CD4-positive, alpha-beta T cell treated with Interleukin-15 for 1 hour (primary cell): ENCODE measurements at regions not wholly inside any gene's neighbourhood (a gene's known extent, or its start where the extent isn't known, plus 50 kb on each side); places are given as distances from the start of the nearest gene placed in this dataset.
"Not testable (repeated sequence)": the region's sequence is repeated elsewhere in the genome, so short reads cannot be mapped to it uniquely, and the experiment has no call there.

ENCODE experiments used
- DNase-seq: peaks from one replicate; pipeline ENCODE4 v3.0.0-alpha.2; 2020

DNA sequence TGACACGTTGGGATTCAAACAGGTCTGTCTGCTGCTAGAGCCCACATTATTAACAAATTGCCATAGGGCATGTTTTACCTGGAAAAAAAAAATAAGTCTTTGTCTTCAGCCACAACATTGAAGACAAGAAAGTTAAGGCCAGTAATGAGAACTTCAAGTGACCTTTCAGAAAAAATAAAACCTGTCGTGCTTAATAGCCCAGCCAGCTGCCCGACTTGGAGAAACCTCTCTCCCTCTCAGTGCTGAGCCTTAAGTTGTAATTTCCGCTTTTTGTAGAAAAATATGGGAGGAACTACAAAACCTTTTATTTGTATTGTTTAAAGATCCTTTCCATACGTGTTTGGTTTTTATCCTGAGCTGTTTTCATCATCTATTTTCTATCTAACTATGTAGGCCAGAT, 454.3 kb upstream of the SLITRK6 start:
- not testable (repeated sequence) for DNase-seq

DNA sequence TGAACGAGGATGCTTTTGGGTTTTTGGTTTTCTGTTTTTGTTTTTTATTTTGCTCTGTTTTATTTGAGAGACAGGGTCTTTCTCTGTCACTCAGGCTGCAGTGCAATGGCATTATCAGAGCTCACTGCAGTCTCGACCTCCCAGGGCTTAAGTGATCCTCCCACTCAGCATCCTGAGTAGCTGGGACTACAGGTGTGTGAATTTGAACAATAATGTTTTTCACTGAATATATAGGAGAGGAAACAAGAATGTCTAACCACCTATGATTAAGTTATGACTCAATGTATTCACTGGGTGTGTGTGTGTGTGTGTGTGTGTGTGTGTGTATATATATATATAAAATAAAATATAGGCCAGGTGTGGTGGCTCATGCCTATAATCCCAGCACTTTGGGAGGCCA, 456.6 kb upstream of the SLITRK6 start:
- not testable (repeated sequence) for DNase-seq

DNA sequence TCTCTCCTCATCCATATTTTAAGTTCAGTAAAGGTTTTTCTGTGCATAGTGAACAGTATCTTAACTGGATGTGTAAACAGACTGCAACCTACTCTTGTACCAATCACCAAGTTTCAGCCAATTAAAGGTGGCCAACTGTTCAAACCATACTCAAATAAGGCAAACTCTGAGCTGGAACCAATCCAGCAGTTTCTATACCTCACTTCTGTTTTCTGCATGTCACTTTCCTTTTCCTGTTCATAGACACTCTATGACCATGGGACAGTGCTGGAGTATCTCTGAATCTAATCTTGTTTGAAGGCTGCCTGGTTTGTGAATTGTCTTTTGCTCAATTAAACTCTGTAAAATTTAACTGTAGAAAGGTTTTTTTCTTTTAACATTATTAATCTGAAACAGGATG, 470.3 kb upstream of the SLITRK6 start:
- no peak for DNase-seq

DNA sequence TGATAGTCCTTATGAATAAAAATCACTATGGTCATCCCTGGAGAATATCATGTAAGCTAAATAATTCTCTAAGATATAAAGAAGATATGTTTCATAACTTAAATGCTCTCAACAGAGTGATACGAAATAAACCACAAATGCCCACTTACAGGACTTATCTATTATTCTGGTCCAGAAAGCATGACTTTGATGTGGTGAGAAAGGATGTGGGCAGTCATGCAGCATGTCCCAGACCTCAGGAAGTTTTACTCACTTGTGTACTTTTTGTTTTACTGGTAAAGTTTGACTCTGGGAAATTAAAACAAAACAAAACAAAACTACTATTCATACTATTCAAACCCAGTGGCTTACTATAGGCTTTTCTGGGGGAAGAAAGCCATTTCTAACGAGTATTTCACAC, 483.2 kb upstream of the SLITRK6 start:
- DNase-seq, result no peak

DNA sequence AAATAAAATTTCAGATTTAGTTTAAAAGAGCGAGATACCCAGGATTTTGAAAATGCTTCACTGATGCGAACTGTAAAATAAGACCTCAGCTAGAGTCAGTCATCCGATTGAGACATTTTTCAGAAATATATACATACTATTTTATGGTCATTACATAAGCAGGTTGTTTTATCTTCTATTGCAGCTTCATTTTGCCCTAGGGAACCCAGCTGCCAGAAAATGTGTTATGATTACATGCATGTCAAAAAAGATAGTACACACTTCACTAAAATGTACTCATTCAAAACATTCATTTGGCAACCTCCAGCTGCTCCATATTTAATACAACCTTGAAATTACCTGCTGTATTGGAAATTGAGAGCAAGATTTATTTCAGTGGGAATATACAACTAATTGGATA, 483.8 kb upstream of the SLITRK6 start:
- no peak for DNase-seq

DNA sequence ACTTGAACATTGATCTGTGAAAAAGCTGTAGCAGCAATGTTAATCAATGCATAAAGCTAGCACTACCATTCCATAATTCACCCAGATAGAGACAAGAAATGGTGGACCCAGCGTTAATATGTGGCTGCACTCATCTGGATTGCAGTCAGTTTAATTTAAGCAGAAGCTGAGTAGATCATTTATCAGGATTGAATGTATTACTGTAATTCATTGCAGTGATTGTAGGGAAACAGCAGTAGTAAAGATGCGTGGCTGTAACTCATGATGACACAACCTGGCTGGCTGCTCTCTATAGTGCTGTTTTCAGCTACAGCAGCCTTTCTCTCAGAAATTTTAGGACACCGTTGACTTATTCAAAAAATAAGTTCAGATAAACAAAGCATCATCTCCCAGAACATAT, 499.5 kb upstream of the SLITRK6 start:
- no peak for DNase-seq

DNA sequence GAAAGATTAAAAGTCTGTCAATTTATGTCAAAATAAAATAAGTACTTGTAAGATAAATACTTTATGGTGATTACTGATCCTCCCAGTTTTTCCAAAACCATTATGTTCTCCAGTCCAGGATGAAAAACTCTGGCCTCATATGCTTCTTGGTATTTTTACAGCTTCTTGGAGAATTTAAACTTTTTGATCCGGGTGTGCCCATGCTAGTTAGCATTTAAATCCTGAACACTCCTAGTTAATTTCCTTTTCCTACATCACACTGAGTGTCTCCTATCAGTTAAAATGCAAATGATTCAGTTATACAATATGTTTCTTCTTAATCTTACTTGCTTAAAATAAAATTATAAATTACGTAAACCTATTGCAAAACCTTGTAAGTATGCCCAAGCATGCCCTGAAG, 499.9 kb upstream of the SLITRK6 start:
- no peak for DNase-seq

DNA sequence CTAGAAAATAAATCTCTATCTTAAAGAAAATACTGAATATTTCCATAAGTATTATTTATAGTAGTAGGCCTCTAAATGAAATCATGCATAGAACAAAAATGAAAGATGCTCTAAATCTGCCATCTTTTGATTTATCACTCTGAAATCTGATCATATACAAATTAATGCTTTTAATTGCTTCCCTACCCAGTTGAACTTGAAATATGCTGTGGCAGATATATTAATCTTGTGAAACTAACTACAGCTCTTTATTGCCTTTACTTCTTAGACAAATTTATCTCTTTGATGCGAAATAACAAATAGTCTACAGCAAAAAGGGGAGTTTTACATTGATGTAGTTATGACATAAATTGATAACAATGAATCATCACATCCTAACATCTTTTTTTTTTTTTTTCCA, 510.7 kb upstream of the SLITRK6 start:
- DNase-seq, result no peak

DNA sequence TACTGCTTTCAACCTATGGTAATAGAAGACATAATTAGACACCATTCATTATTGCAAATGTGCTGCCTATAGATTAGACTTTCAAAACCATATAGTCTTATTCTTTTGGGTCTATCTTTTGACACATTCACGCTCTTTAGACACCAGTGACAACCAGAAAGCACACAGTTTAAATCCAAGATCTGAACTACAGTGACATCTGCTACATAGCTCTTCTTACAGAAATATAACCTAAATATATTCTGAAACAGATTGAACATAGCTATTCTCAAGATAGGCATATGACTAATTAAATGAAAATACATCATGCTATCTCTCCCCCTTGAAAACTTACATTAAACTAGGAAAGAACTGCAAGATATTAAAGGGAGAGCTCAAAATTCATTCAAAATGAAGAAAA, 514.2 kb upstream of the SLITRK6 start:
- no peak for DNase-seq

DNA sequence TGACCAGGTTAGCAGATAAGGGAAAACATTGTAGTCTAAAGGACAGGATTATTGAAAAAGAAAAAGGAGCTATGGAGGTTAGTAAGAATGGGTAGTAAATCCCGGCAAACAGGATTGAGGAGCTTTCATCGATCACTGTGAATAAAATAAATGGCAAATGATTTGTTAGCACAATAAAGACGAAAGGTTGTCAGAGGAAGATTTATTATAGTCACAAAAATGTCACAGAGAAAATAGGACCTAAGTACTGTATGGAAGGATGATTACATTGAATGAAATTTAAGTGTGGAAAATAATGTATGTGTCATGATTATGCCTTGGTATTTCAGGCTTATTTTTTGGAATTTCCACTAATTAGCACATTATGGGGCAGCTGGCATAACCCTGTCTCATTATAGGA, 519.2 kb upstream of the SLITRK6 start:
- no peak for DNase-seq

DNA sequence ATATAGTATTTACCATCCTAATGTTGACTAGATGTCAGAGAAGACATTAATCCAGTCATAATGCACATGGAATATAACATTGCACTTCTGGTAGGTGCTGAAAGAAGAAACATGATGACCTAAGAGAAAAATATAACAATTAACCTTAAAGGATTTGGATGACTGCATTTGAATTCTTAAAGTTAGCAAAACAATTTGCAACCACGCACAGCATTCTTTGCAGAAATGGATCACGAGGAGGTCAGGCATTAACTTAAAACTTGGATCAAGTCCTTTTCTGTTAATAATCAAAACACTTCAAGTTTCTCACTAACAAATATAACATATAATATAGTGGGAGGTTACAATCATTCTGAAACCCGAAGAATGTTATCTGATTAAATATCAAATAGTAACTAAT, 525.0 kb upstream of the SLITRK6 start:
- no peak for DNase-seq

DNA sequence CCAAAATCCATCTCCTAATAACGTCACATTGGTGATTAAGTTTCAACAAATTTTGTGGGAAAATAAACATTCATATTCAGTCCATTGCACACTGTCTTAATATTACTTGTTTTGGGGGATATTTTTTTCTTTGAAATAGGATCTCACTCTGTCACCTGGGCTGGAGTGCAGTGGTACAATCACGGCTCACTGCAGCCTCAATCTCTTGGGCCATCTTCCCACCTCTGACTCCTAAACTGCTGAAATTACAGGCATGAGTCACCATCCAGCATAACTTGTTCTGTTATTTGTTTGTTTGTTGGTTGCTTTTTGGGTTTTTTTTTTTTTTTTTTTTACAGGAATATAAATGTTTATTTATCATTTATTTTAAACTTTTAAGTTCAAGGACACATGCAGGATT, 556.1 kb upstream of the SLITRK6 start:
- DNase-seq, result no peak

DNA sequence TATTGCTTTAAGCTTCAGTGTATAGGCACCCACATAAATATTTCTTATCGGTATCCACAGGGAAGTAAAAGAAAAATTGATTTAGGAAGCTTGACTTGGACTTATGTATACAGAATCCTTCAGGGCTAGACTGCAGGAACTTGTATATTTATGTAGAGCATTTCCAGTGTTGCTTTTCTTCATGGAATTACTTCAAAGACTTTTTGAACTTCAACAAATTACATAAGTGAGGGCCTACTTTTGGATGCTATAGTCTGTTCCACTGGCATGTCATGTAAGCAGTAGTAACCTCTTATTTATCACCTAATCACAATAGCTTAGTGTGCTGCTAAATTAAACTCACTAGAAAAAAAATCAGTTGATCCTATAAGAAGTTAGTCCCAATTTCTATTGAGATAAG, 557.9 kb upstream of the SLITRK6 start:
- no peak for DNase-seq

DNA sequence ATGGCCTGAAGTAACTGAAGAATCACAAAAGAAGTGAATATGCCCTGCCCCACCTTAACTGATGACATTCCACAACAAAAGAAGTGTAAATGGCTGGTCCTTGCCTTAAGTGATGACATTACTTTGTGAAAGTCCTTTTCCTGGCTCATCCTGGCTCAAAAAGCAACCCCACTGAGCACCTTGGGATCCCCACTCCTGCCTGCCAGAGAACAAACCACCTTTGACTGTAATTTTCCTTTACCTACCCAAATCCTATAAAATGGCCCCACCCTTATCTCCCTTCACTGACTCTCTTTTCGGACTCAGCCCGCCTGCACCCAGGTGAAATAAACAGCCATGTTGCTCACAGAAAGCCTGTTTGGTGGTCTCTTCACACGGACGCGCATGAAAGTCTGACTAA, 564.5 kb upstream of the SLITRK6 start:
- DNase-seq, result not testable (repeated sequence)

DNA sequence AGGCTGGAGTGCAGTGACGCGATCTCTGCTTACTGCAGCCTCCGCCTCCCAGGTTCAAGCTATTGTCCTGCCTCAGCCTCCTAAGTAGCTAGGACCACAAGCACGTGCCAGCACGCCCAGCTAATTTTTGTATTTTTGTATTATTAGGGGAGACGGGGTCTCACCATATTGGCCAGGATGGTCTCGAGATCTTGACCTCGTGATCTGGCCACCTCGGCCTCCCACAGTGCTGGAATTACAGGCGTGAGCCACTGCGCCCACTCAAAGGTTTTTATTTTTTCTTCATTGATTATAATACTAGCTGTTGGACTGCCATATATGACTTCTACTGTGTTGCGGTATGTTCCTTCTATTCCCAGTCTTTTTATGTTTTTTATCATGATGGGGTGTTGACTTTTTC, 569.7 kb upstream of the SLITRK6 start:
- DNase-seq, result no peak

DNA sequence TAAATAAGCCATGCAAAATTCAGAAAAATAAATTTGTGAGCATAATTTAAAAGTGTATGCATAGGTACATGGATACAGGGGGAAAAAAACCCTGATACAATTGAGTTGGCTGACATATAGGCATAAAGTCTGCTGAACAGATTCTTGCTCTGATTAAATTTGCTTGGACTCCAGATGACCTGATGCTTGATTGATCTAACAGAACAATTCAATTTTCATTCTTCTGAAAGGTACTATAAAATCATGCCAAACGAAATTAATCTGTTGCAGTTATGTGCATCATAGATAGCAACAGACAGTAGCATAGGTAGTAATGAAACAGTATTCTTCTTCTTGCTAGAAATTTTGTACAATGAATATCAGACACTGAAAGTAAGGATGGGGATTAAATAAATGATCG, 578.2 kb upstream of the SLITRK6 start:
- no peak for DNase-seq

DNA sequence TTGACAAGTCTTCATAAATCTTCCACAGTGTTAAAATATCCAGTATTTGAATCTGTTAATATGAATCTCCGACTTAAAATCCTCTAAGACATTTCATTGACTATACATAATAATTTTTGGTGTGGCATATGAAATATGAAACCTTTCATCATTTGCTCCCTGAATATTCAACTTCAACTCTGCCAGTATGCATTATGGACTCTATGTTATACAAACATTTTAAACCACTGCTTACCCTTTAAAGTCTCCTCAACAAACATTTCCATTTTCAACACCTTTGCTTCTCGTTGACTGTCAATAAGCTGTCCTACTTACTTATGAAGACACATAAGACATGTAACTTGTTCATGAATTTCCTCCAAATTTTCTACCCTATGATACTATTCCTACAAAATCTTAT, 579.4 kb upstream of the SLITRK6 start:
- DNase-seq, result no peak

DNA sequence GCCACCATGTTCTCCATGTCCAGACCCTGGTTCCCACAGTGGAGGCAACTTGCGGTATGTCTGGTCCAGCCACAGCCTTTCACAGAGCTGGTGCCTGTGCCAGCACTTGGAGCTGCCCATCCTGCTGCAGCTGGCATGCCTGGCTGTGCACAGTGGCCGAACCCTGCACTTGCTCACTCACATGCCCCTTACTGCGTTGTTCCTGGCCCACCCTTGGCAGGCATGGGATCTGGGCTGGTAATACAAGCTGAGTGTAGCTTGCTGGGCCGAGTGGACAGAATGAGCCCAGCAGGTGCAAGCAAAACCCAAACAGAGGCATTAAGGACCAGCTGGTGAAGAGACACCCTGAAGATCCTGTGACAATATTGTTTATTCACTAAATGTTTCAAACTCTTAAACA, 583.9 kb upstream of the SLITRK6 start:
- DNase-seq, result no peak

DNA sequence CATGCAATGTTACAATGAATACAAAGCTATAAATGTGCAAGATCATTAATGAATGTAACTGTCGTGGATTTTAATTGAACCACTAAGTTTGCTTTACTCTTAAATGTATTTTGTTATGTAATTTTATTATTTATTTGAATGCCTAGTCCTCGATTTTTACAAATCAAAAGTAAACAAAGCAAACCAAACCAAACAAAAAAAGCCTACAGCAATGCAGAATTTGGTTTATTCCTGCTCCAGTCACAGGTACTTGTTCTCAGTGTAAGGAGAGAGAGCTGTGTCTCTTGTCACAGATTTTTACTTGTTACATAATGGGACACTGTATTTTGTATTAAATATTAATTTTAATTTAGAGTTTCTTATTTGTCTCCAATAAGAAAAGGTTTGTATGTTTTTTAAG, 584.3 kb upstream of the SLITRK6 start:
- no peak for DNase-seq

DNA sequence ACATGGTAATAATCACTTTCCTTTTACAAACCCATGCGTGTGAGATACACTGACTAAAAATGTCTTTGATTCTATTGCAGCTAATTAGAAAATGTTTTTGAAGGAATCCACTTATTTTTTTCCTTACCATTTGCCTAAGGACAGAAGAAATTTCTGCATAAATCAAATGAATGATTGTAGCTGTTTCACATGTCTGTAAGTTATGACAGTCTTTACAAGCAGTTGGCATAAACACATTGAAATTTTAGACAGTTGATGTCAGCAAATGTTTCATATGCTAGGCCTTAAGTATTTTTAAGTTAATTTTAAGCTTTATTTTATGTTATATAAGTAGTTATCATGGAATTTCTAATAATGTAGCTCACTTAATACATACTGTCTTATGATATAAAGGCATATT, 598.4 kb upstream of the SLITRK6 start:
- DNase-seq, result no peak

DNA sequence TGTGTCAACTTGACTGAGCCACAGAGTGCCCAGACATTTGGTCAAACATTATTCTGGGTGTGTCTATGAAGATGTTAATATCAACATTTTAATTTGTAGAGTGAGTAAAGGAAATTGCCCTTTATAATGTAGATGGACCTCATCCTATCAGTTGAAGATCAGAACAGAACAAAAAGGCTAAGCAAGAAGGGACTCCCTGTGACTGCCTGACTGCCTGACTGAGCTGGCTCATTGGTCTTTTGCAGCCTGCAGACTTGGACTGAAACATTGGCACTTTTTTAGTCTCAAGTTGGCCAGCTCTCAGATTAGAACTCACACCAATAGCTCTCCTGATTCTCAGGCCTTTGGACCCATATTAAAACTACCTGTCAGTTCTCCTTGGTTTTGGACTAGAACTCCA, 600.4 kb upstream of the SLITRK6 start:
- no peak for DNase-seq

DNA sequence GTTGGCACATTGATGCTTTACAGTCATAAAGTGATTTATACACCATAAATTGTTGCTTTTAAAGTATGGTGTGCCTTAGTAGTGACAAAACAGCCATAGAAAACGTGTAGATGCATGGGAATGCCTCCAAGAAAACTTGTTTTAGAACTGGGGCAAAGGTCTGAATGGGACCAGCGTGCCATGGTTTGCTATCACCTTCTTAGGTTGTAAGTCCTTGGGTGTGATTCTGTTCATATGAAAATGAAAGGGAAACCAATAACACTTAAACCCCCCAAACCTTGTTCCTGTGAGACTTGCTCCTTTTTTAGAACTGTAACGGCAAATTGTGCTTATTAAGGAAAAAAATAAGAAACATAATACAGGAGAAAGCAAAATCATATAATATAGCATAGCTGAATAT, 603.3 kb upstream of the SLITRK6 start:
- DNase-seq, result no peak

DNA sequence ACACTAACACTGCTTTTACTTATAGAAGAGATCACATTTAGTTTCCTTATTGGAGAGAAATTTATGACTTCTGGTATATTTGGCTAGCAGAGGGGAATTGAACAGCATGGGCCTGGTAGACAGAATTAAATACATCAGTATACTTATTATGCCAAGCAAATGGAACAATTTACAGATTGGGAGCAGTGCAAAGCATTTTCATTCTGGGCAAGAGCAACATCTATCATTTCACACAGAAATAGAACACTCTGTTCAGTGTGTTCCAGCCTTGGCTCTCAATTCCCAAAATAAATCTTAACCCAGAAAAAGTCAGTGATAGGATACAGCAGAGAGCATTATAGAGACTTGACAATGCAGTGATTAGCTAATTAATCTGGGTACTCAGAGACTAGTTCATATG, 604.0 kb upstream of the SLITRK6 start:
- DNase-seq, result no peak

DNA sequence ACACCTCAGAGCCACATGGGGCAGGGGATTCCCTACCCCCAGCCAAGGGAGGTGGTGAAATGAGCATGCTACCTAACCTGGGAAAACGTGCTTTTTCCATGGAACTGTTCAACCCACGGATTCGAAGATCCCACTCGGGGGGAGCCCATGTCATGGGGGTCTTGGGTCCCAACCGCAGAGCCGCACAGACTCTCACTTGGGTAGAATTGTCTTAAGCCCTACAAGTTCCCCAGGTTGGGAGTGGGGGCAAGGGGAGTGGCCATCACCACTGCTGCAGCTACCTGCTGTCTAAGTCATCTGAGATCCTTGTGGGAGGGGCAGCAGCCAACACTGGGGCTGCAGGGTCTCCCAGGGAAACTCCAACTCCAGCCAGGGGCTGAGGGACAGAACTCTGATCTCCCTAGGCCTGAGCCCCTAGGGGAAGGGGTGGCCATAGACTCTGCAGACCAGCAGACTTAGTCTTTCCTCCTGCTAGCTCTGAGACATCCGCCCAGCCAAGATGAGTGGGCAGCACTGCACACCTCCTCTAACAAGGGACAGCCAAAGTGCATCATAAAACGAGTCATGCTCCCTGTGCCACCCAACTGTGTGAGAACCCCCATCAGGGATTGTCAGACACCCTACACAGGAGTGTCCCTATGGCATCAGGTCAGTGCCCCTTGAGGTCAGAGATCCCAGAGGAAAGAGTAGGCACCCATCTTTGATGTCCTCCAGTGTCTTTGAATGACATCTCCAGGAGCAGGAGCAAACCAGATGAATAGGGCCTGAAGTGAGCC, 610.4 kb upstream of the SLITRK6 start:
- DNase-seq, result no peak

DNA sequence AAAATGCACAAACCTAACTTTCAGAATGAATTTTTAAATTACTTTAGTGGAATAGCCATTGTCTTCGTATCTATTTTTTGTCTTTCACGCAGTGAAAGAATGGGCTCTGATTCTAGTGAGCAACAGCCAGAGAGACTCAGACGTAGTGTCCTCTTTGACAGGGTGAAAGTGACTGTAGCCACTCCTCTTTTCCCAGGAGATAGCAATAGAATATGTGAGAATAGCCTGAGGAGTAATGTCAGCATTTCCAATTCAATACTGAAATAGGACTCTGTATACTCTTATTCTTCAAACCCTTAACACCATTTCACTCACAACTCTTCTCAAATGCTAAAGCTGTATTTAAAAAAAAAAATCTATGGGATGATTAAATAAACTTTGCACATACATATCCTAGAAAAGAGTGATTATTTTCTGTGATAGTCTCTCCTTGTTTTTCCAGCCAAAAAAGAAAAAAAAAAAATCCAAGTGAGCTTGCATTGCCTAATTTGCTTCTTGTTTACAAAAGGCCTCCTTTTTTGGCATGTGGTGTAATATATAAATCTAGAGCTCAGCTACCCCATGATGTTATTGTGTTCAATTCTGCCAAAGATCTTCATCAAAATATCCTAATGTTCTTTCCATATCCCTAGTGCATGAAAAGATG, 626.1 kb upstream of the SLITRK6 start:
- no peak for DNase-seq
